ENCODE measurements at regions not wholly inside any gene's neighbourhood (a gene's known extent, or its start where the extent isn't known, plus 50 kb on each side); places are given as distances from the start of the nearest gene placed in this dataset.

DNA sequence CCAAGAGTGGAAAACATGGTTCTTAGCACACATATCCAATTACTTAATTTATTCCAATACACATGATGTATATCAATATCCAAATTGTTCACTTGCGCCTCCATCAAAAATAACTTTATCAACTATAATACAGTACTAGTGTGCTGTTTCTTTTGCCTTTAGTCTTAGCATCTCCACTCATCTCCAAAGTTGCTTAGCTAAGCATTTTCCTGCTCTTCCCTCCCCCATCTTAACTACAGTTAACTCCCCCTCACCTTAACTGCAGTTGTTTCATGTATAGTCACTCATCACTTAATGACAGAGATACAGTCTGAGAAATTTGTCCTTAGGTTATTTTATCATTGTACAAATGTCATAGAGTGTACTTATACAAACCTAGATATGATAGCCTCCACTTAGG lies 705.2 kb upstream of the LINC00305 start:
- TF ChIP-seq CTCF (conservative IDR thresholded peaks at IDR 0.05; ENCODE audit: low read depth, low read length): no peak
- TF ChIP-seq EZH2 (IDR thresholded peaks at IDR 0.05; ENCODE audit: low read length, unreplicated experiment): no peak
- TF ChIP-seq EZH2phosphoT487 (IDR thresholded peaks at IDR 0.05; ENCODE audit: borderline replicate concordance, low read length): no peak

All from PC-3 (cell line).